ENCODE measurements at regions not wholly inside any gene's neighbourhood (a gene's known extent, or its start where the extent isn't known, plus 50 kb on each side); places are given as distances from the start of the nearest gene placed in this dataset.

- no peaks in the 10 kb centered on the region for H3K4me1 ChIP-seq
- H3K27ac ChIP-seq: no peak overlapping the region
- no peak for DNase-seq (ENCODE audit: low spot score)
- no peak for TF ChIP-seq CTCF (IDR thresholded peaks at IDR 0.05)
- no peaks in the 10 kb centered on the region for H3K9me3 ChIP-seq
- H3K27me3 ChIP-seq: no peaks in the 10 kb centered on the region
- no peaks in the 10 kb centered on the region for H3K36me3 ChIP-seq
- no peak overlapping the region for H3K4me3 ChIP-seq
These were observed 57.4 kb upstream of the TMPRSS15 start for GRCh38 chr21:18460979-18461378.

GRCh38 chr21:18461743-18462142 is 58.2 kb upstream of the TMPRSS15 start:
- Histone ChIP-seq H3K27ac (no peak overlapping the region), H3K36me3 (no peaks in the 10 kb centered on the region), H3K4me3 (no peak overlapping the region), H3K4me1 (no peaks in the 10 kb centered on the region), H3K9me3 (no peaks in the 10 kb centered on the region), H3K27me3 (no peaks in the 10 kb centered on the region)
- TF ChIP-seq CTCF (IDR thresholded peaks at IDR 0.05): no peak
- no peak for DNase-seq (ENCODE audit: low spot score)

- Histone ChIP-seq H3K4me3 (no peak overlapping the region), H3K27me3 (no peaks in the 10 kb centered on the region), H3K4me1 (no peaks in the 10 kb centered on the region), H3K27ac (no peak overlapping the region), H3K9me3 (no peaks in the 10 kb centered on the region), H3K36me3 (no peaks in the 10 kb centered on the region)
- no peak for TF ChIP-seq CTCF (IDR thresholded peaks at IDR 0.05)
- no peak for DNase-seq (ENCODE audit: low spot score)
These were observed 64.1 kb upstream of the TMPRSS15 start for GRCh38 chr21:18467715-18468114.

GRCh38 chr21:18468790-18469189 is 65.2 kb upstream of the TMPRSS15 start:
- Histone ChIP-seq H3K4me1 (no peaks in the 10 kb centered on the region), H3K27me3 (no peaks in the 10 kb centered on the region), H3K27ac (no peak overlapping the region), H3K9me3 (no peaks in the 10 kb centered on the region), H3K36me3 (no peaks in the 10 kb centered on the region), H3K4me3 (no peak overlapping the region)
- TF ChIP-seq CTCF (IDR thresholded peaks at IDR 0.05): no peak
- DNase-seq (ENCODE audit: low spot score): no peak

DNA sequence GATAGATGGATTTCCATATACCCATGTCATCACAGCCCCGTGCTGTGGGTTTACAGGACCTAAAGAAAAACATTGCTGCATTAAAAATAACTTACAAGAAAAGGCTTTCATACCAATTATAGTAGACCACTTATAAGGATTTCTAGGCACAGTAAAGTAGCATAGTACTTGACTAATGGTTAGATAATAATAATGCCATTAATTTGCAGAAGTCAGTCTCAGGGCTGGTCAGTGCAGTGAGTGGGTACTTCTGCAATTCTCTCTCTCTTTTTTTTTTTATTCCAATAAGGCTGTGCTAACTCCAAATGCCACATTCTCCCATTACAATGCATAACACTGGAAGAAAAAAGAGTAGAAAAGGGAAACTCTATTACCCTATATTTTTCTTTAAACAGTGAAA is 73.1 kb upstream of the TMPRSS15 start:
- no peaks in the 10 kb centered on the region for H3K4me1 ChIP-seq

More for the DNA sequence above, 73.1 kb upstream of the TMPRSS15 start:
- Histone ChIP-seq H3K9me3 (no peaks in the 10 kb centered on the region), H3K27me3 (no peaks in the 10 kb centered on the region), H3K36me3 (no peaks in the 10 kb centered on the region), H3K4me3 (no peak overlapping the region), H3K27ac (no peak overlapping the region)
- no peak for TF ChIP-seq CTCF (IDR thresholded peaks at IDR 0.05)
- DNase-seq (ENCODE audit: low spot score): no peak

Measured in right atrium auricular region (tissue), 2 donors.